GM12874 (cell line): ENCODE measurements at regions not wholly inside any gene's neighbourhood (a gene's known extent, or its start where the extent isn't known, plus 50 kb on each side); places are given as distances from the start of the nearest gene placed in this dataset.

Experiments used
- TF ChIP-seq, protein P1 (sequence below): IDR thresholded peaks from 2 replicates; pipeline ENCODE4 v1.5.1; 2011; ENCODE audit warnings: low read depth, mild to moderate bottlenecking, control low read depth, low read length, moderate library complexity; ENCODE audit not compliant: insufficient read depth

DNA sequence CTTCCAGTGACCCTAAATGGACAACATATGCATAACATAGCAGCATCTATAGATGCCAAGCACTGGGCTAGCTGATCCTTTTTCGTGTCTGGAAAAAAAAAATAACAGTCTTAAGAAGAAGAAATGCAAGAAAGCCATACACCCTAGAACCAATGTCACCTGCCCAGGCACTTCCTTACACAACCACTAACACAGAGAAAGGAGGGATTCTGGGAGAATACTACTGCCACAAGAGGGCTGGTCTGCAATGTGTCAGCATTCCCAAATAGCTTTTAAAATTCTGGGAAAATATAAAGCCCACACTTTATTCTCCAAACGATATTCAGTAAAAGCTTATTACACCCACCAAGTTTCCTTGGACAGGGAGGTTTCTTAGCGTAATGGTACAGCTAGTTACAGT lies 271.2 kb downstream of the TBL1XR1 start:
- TF ChIP-seq, protein P1, sequence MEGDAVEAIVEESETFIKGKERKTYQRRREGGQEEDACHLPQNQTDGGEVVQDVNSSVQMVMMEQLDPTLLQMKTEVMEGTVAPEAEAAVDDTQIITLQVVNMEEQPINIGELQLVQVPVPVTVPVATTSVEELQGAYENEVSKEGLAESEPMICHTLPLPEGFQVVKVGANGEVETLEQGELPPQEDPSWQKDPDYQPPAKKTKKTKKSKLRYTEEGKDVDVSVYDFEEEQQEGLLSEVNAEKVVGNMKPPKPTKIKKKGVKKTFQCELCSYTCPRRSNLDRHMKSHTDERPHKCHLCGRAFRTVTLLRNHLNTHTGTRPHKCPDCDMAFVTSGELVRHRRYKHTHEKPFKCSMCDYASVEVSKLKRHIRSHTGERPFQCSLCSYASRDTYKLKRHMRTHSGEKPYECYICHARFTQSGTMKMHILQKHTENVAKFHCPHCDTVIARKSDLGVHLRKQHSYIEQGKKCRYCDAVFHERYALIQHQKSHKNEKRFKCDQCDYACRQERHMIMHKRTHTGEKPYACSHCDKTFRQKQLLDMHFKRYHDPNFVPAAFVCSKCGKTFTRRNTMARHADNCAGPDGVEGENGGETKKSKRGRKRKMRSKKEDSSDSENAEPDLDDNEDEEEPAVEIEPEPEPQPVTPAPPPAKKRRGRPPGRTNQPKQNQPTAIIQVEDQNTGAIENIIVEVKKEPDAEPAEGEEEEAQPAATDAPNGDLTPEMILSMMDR = no peak

DNA sequence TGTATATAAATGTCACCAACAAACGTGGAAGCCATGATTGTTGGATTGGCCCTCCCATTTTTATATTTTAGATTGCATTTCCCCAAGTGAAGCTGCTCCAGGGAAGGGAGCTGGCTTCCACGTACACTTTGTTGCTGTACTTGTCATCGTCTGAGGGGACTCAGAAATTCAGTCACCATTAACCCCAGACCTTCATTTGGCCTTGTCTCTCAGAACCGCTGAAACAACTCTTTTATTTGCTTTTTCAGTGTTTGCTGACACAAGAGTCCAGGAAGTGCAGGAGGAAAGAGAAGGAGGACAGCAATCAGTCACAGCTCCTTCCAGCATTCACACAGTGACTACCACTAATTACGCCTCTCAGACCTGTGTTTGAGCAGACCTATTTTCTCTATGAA lies 276.5 kb downstream of the TBL1XR1 start:
- TF ChIP-seq, protein P1 = no peak

DNA sequence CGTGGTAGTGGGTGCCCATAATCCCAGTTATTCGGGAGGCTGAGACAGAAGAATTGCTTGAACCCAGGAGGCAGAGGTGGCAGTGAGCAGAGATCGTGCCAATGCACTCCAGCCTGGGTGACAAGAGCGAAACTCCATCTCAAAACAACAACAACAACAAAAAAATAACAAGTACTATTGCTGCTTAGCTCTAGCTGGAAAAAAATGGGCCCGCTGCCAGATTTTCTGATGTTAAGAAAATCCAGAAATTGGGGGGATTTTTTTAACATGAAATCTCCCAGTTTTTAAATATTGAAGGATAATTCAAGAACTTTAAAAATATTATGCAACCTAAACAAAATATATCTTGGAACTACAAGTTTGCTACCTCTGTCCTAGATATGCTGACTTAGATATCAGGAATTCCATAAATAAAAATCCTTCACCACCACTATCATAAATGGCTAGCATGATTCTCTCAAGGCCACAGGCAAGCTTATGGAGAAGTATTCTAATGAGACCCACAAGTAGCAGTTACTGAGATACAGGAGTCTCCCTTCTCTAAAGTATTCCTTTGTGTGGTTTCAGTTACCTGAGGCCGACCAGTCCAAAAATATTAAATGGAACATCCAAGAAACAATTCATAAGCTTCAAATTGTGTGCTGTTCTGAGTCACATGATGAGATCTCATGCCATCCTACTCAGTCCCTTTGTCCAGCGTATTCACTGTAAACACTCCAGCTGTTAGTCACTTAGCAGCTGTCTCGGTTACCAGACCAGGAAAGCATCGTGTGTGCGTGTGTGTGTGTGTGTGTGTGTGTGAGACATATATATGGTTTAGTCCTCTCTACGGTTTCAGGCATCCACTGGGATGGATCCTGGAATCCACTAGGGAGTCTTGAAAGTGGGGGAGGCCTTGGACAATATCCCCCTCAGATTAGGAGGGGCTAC lies 277.2 kb downstream of the TBL1XR1 start:
- TF ChIP-seq, protein P1 = no peak

DNA sequence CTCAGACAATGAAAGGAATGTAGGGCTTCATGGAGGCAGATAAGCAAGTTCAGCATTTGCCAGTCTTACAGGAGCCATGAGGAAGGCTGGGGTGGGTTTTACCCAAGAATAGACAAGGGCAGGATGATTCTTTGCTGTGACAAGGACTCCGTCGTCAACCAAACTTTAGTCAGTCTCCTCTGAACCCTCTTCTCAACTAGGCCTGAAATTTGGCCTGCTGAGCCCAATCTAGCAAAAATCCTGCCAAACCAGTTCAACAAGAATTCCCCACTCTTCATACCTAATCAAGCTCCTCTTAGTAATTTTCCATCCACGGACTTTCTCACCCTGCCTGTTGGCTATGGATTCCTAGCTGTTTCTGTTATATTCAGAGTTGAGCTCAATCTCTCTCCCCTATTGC lies 280.5 kb downstream of the TBL1XR1 start:
- TF ChIP-seq, protein P1 = no peak

DNA sequence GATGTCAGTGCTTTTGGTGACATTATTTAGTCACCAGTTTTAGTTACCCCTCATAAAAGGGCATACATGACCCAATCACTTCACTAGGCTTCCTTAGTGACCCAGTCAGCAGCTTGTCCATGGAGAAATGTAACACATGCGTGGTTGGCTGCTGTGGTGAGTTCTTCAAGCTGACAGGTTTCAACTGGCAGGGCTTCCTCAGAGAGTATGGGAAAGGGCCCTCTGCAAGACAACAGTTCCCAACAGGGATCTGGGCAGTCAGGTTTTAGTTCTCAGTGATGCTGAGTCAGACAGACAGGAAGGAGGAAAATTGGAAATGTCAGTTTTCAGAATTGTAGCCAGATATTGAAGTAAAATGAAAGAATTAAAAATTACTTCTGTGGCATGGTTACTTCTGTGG lies 282.5 kb downstream of the TBL1XR1 start:
- TF ChIP-seq, protein P1 = no peak

DNA sequence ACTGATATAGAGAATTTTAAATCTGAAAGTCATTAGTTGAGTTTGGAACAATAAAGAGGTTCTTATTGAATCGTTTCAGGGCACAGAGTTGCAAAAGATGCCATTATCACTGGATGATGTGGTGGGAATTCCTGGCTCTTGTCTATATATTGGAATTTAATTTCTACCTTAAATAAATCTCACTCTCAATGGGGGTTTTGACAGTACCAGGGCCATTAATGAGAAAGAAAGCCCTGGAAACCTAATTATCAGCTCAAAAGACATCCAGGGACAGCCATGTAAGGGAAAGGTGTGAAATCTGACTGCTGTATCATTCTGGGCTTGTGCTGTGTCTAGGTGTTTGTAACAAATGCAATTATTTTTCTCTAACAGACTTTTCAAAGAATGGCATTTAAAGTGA lies 285.7 kb downstream of the TBL1XR1 start:
- TF ChIP-seq, protein P1 = no peak

DNA sequence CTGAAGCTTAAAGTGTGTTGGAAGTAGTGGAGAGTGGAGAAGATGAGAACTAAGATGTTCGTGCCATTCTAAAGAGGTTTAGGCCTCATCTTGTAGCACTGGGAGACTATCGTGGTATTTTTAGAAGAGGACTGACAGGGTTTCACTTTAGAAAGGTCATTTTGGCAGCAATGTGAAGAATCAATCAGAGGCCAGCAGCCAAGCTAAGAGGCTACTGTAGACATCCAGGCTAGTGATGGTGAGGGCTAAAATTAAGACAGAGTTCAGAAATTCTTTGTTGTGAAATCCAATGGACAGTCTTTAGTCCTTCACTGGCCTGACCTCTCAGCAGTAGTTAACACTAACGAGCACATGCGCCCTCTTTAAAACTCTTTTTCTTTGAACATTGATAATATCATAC lies 288.2 kb downstream of the TBL1XR1 start:
- TF ChIP-seq, protein P1 = no peak
